Osteoblast (primary cell): ENCODE measurements at regions not wholly inside any gene's neighbourhood (a gene's known extent, or its start where the extent isn't known, plus 50 kb on each side); places are given as distances from the start of the nearest gene placed in this dataset.

Experiments used
- DNase-seq: peaks from one replicate; pipeline ENCODE4 v3.0.0; 2011; ENCODE audit warnings: low spot score, mixed read lengths; ENCODE audit not compliant: insufficient read length; ENCODE audit errors: missing footprints
- H2AFZ ChIP-seq: 2 replicates; pipeline ENCODE4 v1.6.0; 2011; ENCODE audit warnings: mild to moderate bottlenecking, low read length
- H3K27ac ChIP-seq: 2 replicates; pipeline ENCODE4 v1.5.1; 2011; ENCODE audit warnings: mild to moderate bottlenecking, low read depth, low read length, moderate library complexity
- H3K27me3 ChIP-seq: 2 replicates; pipeline ENCODE4 v1.6.0; 2012; ENCODE audit warnings: mild to moderate bottlenecking, control low read depth, inconsistent platforms, low read length, moderate library complexity; ENCODE audit not compliant: insufficient read depth
- H3K36me3 ChIP-seq: 2 replicates; pipeline ENCODE4 v1.5.1; 2011; ENCODE audit warnings: mild to moderate bottlenecking, low read length, control low read depth, moderate library complexity; ENCODE audit not compliant: insufficient read depth
- H3K4me1 ChIP-seq: 2 replicates; pipeline ENCODE4 v1.5.1; 2011; ENCODE audit warnings: mild to moderate bottlenecking, low read length, control low read depth, moderate library complexity; ENCODE audit not compliant: insufficient read depth
- H3K4me2 ChIP-seq: 2 replicates; pipeline ENCODE4 v1.6.0; 2011; ENCODE audit warnings: mild to moderate bottlenecking, low read length; ENCODE audit not compliant: insufficient read depth
- H3K4me3 ChIP-seq: fragments of 200-600 bp; sonication (generic); 3 replicates; pipeline ENCODE4 v1.5.1; 2012; ENCODE audit warnings: mild to moderate bottlenecking, low read length, inconsistent platforms; ENCODE audit not compliant: insufficient read depth
- H3K79me2 ChIP-seq: 2 replicates; pipeline ENCODE4 v1.6.0; 2012; ENCODE audit warnings: mild to moderate bottlenecking, low read length, control low read depth, inconsistent platforms; ENCODE audit not compliant: insufficient read depth
- H3K9me3 ChIP-seq: 2 replicates; pipeline ENCODE4 v1.5.1; 2011; ENCODE audit warnings: low read depth, low read length, control low read depth
- H4K20me1 ChIP-seq: 2 replicates; pipeline ENCODE4 v1.6.0; 2012; ENCODE audit warnings: mild to moderate bottlenecking, low read length, control low read depth; ENCODE audit not compliant: insufficient read depth
- TF ChIP-seq, protein P1 (sequence below): IDR thresholded peaks from 2 replicates; pipeline ENCODE4 v1.5.1; 2011; ENCODE audit warnings: mild to moderate bottlenecking, low read depth, low read length, moderate library complexity; ENCODE audit errors: extremely low read depth

DNA sequence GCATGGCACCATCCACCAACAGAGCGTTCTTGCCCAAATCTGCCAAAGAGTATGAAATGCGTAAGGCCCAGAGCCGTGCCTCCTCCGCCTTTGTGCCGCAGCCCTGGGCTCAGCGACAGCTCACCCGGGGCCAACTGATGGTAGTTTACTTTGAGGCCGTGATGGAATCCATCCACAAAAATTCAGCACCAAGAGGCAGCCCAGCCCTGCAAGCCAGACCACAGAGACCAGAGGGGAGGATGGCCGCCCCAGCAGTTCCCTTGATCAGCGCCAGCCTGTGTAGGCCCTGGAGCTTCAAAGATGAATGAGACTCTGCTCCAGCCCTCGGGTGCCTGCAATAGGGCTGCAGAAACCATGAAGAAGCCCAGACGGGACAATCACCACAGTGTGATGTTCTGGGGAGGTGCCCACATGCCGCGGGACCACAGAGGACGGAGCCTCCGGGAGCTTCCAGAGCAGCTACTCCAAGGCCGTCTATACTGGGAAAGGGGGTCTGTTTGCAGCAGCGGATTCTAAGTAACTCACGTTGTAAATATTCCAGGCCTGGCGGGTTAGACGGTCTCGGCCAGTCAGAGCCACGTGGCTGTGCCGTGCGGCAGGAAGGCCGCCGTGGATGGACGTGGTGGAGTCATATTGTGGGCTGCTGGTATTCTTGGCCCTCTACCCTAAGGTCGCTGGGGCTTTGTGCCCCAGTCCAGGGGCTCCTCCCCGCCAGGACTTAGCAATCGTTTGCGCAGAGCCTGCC is 80.3 kb downstream of the RBFOX3 start:
- H3K9me3 ChIP-seq: no peaks in the 10 kb centered on the region
- TF ChIP-seq, protein P1, sequence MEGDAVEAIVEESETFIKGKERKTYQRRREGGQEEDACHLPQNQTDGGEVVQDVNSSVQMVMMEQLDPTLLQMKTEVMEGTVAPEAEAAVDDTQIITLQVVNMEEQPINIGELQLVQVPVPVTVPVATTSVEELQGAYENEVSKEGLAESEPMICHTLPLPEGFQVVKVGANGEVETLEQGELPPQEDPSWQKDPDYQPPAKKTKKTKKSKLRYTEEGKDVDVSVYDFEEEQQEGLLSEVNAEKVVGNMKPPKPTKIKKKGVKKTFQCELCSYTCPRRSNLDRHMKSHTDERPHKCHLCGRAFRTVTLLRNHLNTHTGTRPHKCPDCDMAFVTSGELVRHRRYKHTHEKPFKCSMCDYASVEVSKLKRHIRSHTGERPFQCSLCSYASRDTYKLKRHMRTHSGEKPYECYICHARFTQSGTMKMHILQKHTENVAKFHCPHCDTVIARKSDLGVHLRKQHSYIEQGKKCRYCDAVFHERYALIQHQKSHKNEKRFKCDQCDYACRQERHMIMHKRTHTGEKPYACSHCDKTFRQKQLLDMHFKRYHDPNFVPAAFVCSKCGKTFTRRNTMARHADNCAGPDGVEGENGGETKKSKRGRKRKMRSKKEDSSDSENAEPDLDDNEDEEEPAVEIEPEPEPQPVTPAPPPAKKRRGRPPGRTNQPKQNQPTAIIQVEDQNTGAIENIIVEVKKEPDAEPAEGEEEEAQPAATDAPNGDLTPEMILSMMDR: no peak
- peak; percentile 77 for DNase-seq
- no peaks in the 10 kb centered on the region for H3K79me2 ChIP-seq
- no peak overlapping the region for H3K4me3 ChIP-seq
- peaks cover 2% of the 10 kb centered on the region for H3K27me3 ChIP-seq
- H3K4me2 ChIP-seq: no peak overlapping the region
- no peak overlapping the region for H3K27ac ChIP-seq
- H4K20me1 ChIP-seq: no peaks in the 10 kb centered on the region
- no peaks in the 10 kb centered on the region for H3K36me3 ChIP-seq
- no peaks in the 10 kb centered on the region for H3K4me1 ChIP-seq
- H2AFZ ChIP-seq: no peak overlapping the region

DNA sequence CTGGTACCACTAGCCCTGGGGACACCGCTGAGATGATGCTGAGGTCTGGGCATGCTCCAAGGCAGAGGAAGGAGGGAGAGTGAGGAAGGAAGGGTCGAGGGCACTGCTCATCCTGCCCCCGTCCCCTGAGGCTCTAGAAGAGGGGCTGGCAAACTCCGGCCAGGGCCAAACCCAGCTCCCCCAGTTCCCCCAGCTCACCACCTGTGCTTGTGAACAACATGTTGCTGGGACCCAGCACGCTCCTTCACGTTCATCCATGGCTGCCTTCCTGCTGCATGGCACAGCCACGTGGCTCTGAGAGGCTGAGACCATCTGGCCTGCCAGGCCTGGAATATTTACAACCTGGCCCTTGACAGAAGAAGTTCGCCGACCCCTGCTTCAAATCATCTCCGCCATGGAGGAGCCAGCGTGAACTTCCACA is 81.2 kb downstream of the RBFOX3 start:
- H2AFZ ChIP-seq: no peak overlapping the region
- no peaks in the 10 kb centered on the region for H3K9me3 ChIP-seq
- peaks cover 2% of the 10 kb centered on the region for H3K27me3 ChIP-seq
- H3K36me3 ChIP-seq: no peaks in the 10 kb centered on the region
- DNase-seq: peak; percentile 26
- TF ChIP-seq, protein P1: no peak
- H3K79me2 ChIP-seq: no peaks in the 10 kb centered on the region
- no peak overlapping the region for H3K4me3 ChIP-seq
- no peak overlapping the region for H3K27ac ChIP-seq
- no peaks in the 10 kb centered on the region for H3K4me1 ChIP-seq
- no peaks in the 10 kb centered on the region for H4K20me1 ChIP-seq
- H3K4me2 ChIP-seq: no peak overlapping the region

DNA sequence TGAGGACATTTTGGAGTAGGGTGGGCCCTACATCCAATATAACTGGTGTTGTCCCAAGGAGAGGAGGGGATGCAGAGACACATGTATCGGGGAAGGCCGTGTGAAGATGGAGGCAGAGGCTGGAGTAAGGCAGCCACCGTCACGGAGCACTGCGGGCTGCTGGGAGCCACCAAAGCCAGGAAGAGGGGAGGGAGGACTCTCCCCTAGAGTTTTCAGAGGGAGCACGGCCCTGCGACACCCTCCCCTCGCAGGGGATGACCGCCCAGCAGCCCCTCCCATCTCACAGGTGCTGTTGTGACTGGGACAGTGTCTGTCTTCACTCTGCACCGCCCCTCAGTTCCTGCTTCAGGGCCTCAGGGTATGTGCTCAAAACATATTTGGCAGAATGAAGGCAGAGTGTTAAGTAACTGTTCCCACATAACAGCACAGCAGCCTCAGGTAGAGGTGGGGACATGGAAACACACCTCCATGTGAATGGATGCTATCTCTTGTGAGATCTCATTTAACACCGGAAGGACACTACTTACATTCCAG is 82.2 kb downstream of the RBFOX3 start:
- no peak overlapping the region for H3K27ac ChIP-seq
- no peak overlapping the region for H3K4me2 ChIP-seq
- no peaks in the 10 kb centered on the region for H3K9me3 ChIP-seq
- H2AFZ ChIP-seq: no peak overlapping the region
- H4K20me1 ChIP-seq: no peaks in the 10 kb centered on the region
- no peaks in the 10 kb centered on the region for H3K79me2 ChIP-seq
- no peak for DNase-seq
- TF ChIP-seq, protein P1: no peak
- H3K4me3 ChIP-seq: no peak overlapping the region
- no peaks in the 10 kb centered on the region for H3K4me1 ChIP-seq
- H3K27me3 ChIP-seq: peaks cover 5% of the 10 kb centered on the region
- no peaks in the 10 kb centered on the region for H3K36me3 ChIP-seq

DNA sequence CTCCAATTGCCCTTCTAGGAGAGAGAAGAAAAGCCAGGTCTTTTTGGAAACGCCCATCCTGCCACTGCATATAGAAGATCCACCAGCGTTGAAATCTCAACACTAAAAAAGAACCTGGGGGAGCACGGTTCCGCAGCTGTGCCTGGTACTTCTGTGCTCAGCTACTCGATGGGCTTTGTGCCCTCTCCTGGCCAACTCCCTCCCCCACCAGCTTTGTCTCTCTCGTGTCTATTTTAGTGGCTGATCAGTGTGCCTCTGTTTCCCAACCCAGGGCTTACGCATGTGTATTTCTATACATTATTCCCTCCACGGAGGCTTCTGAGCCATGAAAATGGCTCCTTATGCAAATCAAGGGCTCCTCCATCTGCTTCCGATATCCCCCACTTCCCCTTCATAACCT is 83.5 kb downstream of the RBFOX3 start:
- Histone ChIP-seq H3K27me3 (peaks cover 13% of the 10 kb centered on the region), H3K9me3 (no peaks in the 10 kb centered on the region), H2AFZ (no peak overlapping the region), H4K20me1 (no peaks in the 10 kb centered on the region), H3K36me3 (no peaks in the 10 kb centered on the region), H3K4me3 (no peak overlapping the region), H3K4me1 (no peaks in the 10 kb centered on the region), H3K27ac (no peak overlapping the region), H3K4me2 (no peak overlapping the region), H3K79me2 (no peaks in the 10 kb centered on the region)
- TF ChIP-seq, protein P1: no peak
- DNase-seq: no peak
